ENCODE measurements at regions not wholly inside any gene's neighbourhood (a gene's known extent, or its start where the extent isn't known, plus 50 kb on each side); places are given as distances from the start of the nearest gene placed in this dataset.

DNA sequence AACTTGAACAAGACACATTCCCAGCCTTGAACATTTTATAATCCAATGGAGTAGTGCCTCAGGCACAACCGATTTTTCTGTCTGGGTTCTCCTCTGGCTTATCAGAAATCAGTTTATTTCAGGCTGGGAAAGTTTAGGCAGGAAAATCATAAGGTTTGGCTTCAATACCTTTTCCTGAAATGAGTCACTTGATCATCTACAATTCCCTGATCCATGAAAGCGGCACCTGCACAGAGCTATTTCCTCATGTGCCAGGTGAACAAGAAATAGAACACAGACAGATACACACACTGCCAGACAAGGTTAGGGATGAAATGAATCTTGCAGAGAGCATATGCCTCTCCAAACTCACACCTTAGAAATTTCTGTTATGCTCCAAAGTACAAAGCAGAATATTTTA is 106.7 kb upstream of the OR9G4 start:
- Histone ChIP-seq H3K9me3 (ENCODE audit: severe bottlenecking) (no peaks in the 10 kb centered on the region), H3K27ac (no peak overlapping the region), H3K4me3 (ENCODE audit: low read depth, low read length) (no peak overlapping the region), H3K36me3 (no peaks in the 10 kb centered on the region), H3K27me3 (ENCODE audit: insufficient read depth, low read depth, severe bottlenecking) (peaks cover 72% of the 10 kb centered on the region)
- DNase-seq, result no peak
- no peak for TF ChIP-seq CTCF (IDR thresholded peaks at IDR 0.05; ENCODE audit: low read depth, low read length)

- Histone ChIP-seq H3K27me3 (ENCODE audit: insufficient read depth, low read depth, severe bottlenecking) (peaks cover 59% of the 10 kb centered on the region), H3K27ac (no peak overlapping the region), H3K36me3 (no peaks in the 10 kb centered on the region), H3K9me3 (ENCODE audit: severe bottlenecking) (no peaks in the 10 kb centered on the region), H3K4me3 (ENCODE audit: low read depth, low read length) (no peak overlapping the region)
- no peak for DNase-seq
- no peak for TF ChIP-seq CTCF (IDR thresholded peaks at IDR 0.05; ENCODE audit: low read depth, low read length)
Measured at GRCh38 chr11:56852131-56852530, 103.6 kb upstream of the OR9G4 start.

GRCh38 chr11:56849852-56850251 is 101.4 kb upstream of the OR9G4 start:
- DNase-seq, result no peak
- H3K27me3 ChIP-seq (ENCODE audit: insufficient read depth, low read depth, severe bottlenecking), result peaks cover 63% of the 10 kb centered on the region
- peaks cover 6% of the 10 kb centered on the region for H3K9me3 ChIP-seq (ENCODE audit: severe bottlenecking)
- no peak overlapping the region for H3K4me3 ChIP-seq (ENCODE audit: low read depth, low read length)
- H3K36me3 ChIP-seq, result no peaks in the 10 kb centered on the region
- no peak overlapping the region for H3K27ac ChIP-seq
- TF ChIP-seq CTCF (IDR thresholded peaks at IDR 0.05; ENCODE audit: low read depth, low read length), result no peak

GRCh38 chr11:56849250-56849649 is 100.8 kb upstream of the OR9G4 start:
- Histone ChIP-seq H3K36me3 (no peaks in the 10 kb centered on the region), H3K4me3 (ENCODE audit: low read depth, low read length) (no peak overlapping the region), H3K9me3 (ENCODE audit: severe bottlenecking) (peaks cover 6% of the 10 kb centered on the region), H3K27me3 (ENCODE audit: insufficient read depth, low read depth, severe bottlenecking) (peaks cover 63% of the 10 kb centered on the region), H3K27ac (no peak overlapping the region)
- TF ChIP-seq CTCF (IDR thresholded peaks at IDR 0.05; ENCODE audit: low read depth, low read length), result no peak
- DNase-seq, result no peak

- TF ChIP-seq CTCF (IDR thresholded peaks at IDR 0.05; ENCODE audit: low read depth, low read length), result no peak
- H3K36me3 ChIP-seq, result no peaks in the 10 kb centered on the region
- H3K4me3 ChIP-seq (ENCODE audit: low read depth, low read length), result no peak overlapping the region
- H3K27ac ChIP-seq, result no peak overlapping the region
- no peak for DNase-seq
- H3K27me3 ChIP-seq (ENCODE audit: insufficient read depth, low read depth, severe bottlenecking), result peaks cover 63% of the 10 kb centered on the region
- peaks cover 6% of the 10 kb centered on the region for H3K9me3 ChIP-seq (ENCODE audit: severe bottlenecking)
Measured at GRCh38 chr11:56848141-56848809, 99.8 kb upstream of the OR9G4 start.

Data from WERI-Rb-1 (cell line).